SK-N-SH (cell line): ENCODE measurements at regions not wholly inside any gene's neighbourhood (a gene's known extent, or its start where the extent isn't known, plus 50 kb on each side); places are given as distances from the start of the nearest gene placed in this dataset.

Experiments
- CTCF ChIP-seq: fragments of 200-600 bp; sonication (generic); IDR thresholded peaks from 2 replicates; pipeline ENCODE4 v1.6.1; 2017; ENCODE audit warnings: antibody characterized with exemption, mild to moderate bottlenecking, moderate library complexity
- EP300 ChIP-seq, 2 experiments: IDR thresholded peaks; 2 replicates each; pipeline versions ENCODE4 v1.4.0 to v1.6.1; 2012; ENCODE audit warnings: borderline replicate concordance in 1 of 2, low read depth in 1 of 2, low read length in 1 of 2
- FOSL2 ChIP-seq: IDR thresholded peaks from 2 replicates; pipeline ENCODE4 v1.4.0; 2012; ENCODE audit warnings: low read depth, mild to moderate bottlenecking, moderate library complexity, borderline replicate concordance
- MAX ChIP-seq: IDR thresholded peaks from 2 replicates; pipeline ENCODE4 v1.4.0; 2012; ENCODE audit warnings: low read depth
- POLR2AphosphoS5 ChIP-seq: IDR thresholded peaks from 2 replicates; pipeline ENCODE4 v1.6.1; 2012; ENCODE audit warnings: low read depth, low read length
- RCOR1 ChIP-seq: fragments of 150-350 bp; IDR thresholded peaks from 2 replicates; pipeline ENCODE4 v1.6.1; 2017; ENCODE audit warnings: antibody characterized with exemption, low read length
- TAF1 ChIP-seq: IDR thresholded peaks from 2 replicates; pipeline ENCODE4 v1.6.1; 2012; ENCODE audit warnings: low read depth, mild to moderate bottlenecking, low read length, moderate library complexity, borderline replicate concordance
- USF2 ChIP-seq: fragments of 150-350 bp; IDR thresholded peaks from 2 replicates; pipeline ENCODE4 v1.6.1; 2017; ENCODE audit warnings: antibody characterized with exemption, low read length, low read depth, borderline replicate concordance
- ZBTB33 ChIP-seq: IDR thresholded peaks from 2 replicates; pipeline ENCODE4 v1.4.0; 2012; ENCODE audit warnings: low read depth, borderline replicate concordance

GRCh38 chr18:56283316-56283715 lies 355.1 kb downstream of the TXNL1 start:
- no peak for TF ChIP-seq FOSL2
- no peak for TF ChIP-seq EP300 (IDR thresholded peaks at IDR 0.05; ENCODE audit: borderline replicate concordance in 1 of 2, low read depth in 1 of 2, low read length in 1 of 2)
- no peak for TF ChIP-seq USF2
- TF ChIP-seq CTCF = no peak
- no peak for TF ChIP-seq POLR2AphosphoS5
- TF ChIP-seq TAF1 = no peak
- no peak for TF ChIP-seq ZBTB33
- TF ChIP-seq RCOR1 = no peak
- TF ChIP-seq MAX = no peak
